HFFc6 (cell line): ENCODE measurements at regions not wholly inside any gene's neighbourhood (a gene's known extent, or its start where the extent isn't known, plus 50 kb on each side); places are given as distances from the start of the nearest gene placed in this dataset.

ENCODE experiments used
- DNase-seq: peaks from one replicate; pipeline ENCODE4 v3.0.0-alpha.2; 2018
- H3K27ac Mint-ChIP-seq: 2 replicates; pipeline ENCODE4 v1.8.0; 2020; ENCODE audit warnings: mild to moderate bottlenecking, mixed read lengths
- H3K27me3 Mint-ChIP-seq: 2 replicates; pipeline ENCODE4 v1.8.0; 2021; ENCODE audit warnings: mild to moderate bottlenecking, moderate library complexity, mixed read lengths; ENCODE audit not compliant: insufficient read depth
- H3K36me3 Mint-ChIP-seq: 2 replicates; pipeline ENCODE4 v1.8.0; 2021; ENCODE audit warnings: low read depth, mixed read lengths
- H3K4me1 Mint-ChIP-seq: 2 replicates; pipeline ENCODE4 v1.8.0; 2020; ENCODE audit warnings: low read depth, mixed read lengths
- H3K4me3 Mint-ChIP-seq: 2 replicates; pipeline ENCODE4 v1.8.0; 2020; ENCODE audit warnings: mild to moderate bottlenecking, moderate library complexity, mixed read lengths
- H3K9me3 Mint-ChIP-seq: 2 replicates; pipeline ENCODE4 v1.8.0; 2020; ENCODE audit warnings: mild to moderate bottlenecking, mixed read lengths
- CTCF ChIP-seq: fragments of 200-600 bp; sonication (generic); IDR thresholded peaks from 2 replicates; pipeline ENCODE4 v1.5.0; 2021; ENCODE audit warnings: antibody characterized with exemption, mild to moderate bottlenecking

- Mint-ChIP-seq H3K4me1 (no peaks in the 10 kb centered on the region; the same call in 1 of the 2 replicates), H3K27me3 (no peaks in the 10 kb centered on the region), H3K36me3 (no peaks in the 10 kb centered on the region), H3K27ac (no peak overlapping the region), H3K4me3 (no peak overlapping the region), H3K9me3 (no peaks in the 10 kb centered on the region; the same call in 1 of the 2 replicates)
- no peak for DNase-seq
- no peak for TF ChIP-seq CTCF
Measured at GRCh38 chr6:55016261-55016660, 158.1 kb upstream of the HCRTR2 start.

- no peak for DNase-seq
- no peaks in the 10 kb centered on the region for H3K36me3 Mint-ChIP-seq
- no peak overlapping the region for H3K4me3 Mint-ChIP-seq
- H3K4me1 Mint-ChIP-seq = no peaks in the 10 kb centered on the region; the same call in 1 of the 2 replicates
- H3K9me3 Mint-ChIP-seq = no peaks in the 10 kb centered on the region; the same call in 1 of the 2 replicates
- no peak overlapping the region for H3K27ac Mint-ChIP-seq
- no peaks in the 10 kb centered on the region for H3K27me3 Mint-ChIP-seq
- TF ChIP-seq CTCF = no peak
Measured at GRCh38 chr6:55017555-55018300, 156.6 kb upstream of the HCRTR2 start.

GRCh38 chr6:55019591-55019990, 154.7 kb upstream of the HCRTR2 start:
- Mint-ChIP-seq H3K36me3 (no peaks in the 10 kb centered on the region), H3K4me1 (no peaks in the 10 kb centered on the region; the same call in 1 of the 2 replicates), H3K27ac (no peak overlapping the region), H3K4me3 (no peak overlapping the region), H3K9me3 (no peaks in the 10 kb centered on the region; the same call in 1 of the 2 replicates), H3K27me3 (no peaks in the 10 kb centered on the region)
- TF ChIP-seq CTCF = no peak
- DNase-seq = no peak

GRCh38 chr6:55023230-55023629, 151.1 kb upstream of the HCRTR2 start:
- no peak overlapping the region for H3K27ac Mint-ChIP-seq

GRCh38 chr6:55033016-55033546, 141.2 kb upstream of the HCRTR2 start:
- no peak for TF ChIP-seq CTCF
- Mint-ChIP-seq H3K36me3 (no peaks in the 10 kb centered on the region), H3K27me3 (peaks cover 4% of the 10 kb centered on the region), H3K4me1 (no peaks in the 10 kb centered on the region; the same call in 1 of the 2 replicates), H3K4me3 (no peak overlapping the region), H3K9me3 (peaks cover 34% of the 10 kb centered on the region), H3K27ac (no peak overlapping the region)
- DNase-seq = no peak

More at GRCh38 chr6:55023230-55023629, 151.1 kb upstream of the HCRTR2 start:
- Mint-ChIP-seq H3K9me3 (peaks cover 7% of the 10 kb centered on the region), H3K4me3 (no peak overlapping the region), H3K36me3 (no peaks in the 10 kb centered on the region), H3K4me1 (no peaks in the 10 kb centered on the region), H3K27me3 (no peaks in the 10 kb centered on the region)
- no peak for DNase-seq
- TF ChIP-seq CTCF = no peak
